Fibroblast of villous mesenchyme (primary cell): ENCODE measurements at regions not wholly inside any gene's neighbourhood (a gene's known extent, or its start where the extent isn't known, plus 50 kb on each side); places are given as distances from the start of the nearest gene placed in this dataset.

Source experiments
- DNase-seq: peaks from one replicate; pipeline ENCODE4 v3.0.0-alpha.2; 2010; ENCODE audit warnings: low read depth
- H3K4me3 ChIP-seq: 2 replicates; pipeline ENCODE4 v1.5.1; 2011; ENCODE audit warnings: low read depth, mild to moderate bottlenecking, low read length
- CTCF ChIP-seq: IDR thresholded peaks from 2 replicates; pipeline ENCODE4 v1.5.1; 2012; ENCODE audit warnings: low read depth, mild to moderate bottlenecking, low read length; ENCODE audit not compliant: insufficient read depth

- TF ChIP-seq CTCF: no peak
- H3K4me3 ChIP-seq: no peak overlapping the region
- no peak for DNase-seq
Observed at GRCh38 chr14:26846388-26846787, 248.6 kb upstream of the NOVA1 start.

- TF ChIP-seq CTCF: no peak
- DNase-seq: no peak
- no peak overlapping the region for H3K4me3 ChIP-seq
Observed at GRCh38 chr14:26849514-26849913, 251.7 kb upstream of the NOVA1 start.

GRCh38 chr14:26851793-26852192 is 254.0 kb upstream of the NOVA1 start:
- no peak overlapping the region for H3K4me3 ChIP-seq
- DNase-seq: no peak
- no peak for TF ChIP-seq CTCF

GRCh38 chr14:26855077-26855753 is 257.4 kb upstream of the NOVA1 start:
- no peak for TF ChIP-seq CTCF
- DNase-seq: peak; percentile 29
- no peak overlapping the region for H3K4me3 ChIP-seq

- TF ChIP-seq CTCF: no peak
- DNase-seq: no peak
- no peak overlapping the region for H3K4me3 ChIP-seq
Observed at GRCh38 chr14:26856876-26857518, 259.2 kb upstream of the NOVA1 start.

- H3K4me3 ChIP-seq: no peak overlapping the region
Observed at GRCh38 chr14:26859483-26859882, 261.6 kb upstream of the NOVA1 start.

More at GRCh38 chr14:26859483-26859882, 261.6 kb upstream of the NOVA1 start:
- DNase-seq: no peak
- no peak for TF ChIP-seq CTCF
